ENCODE measurements at regions not wholly inside any gene's neighbourhood (a gene's known extent, or its start where the extent isn't known, plus 50 kb on each side); places are given as distances from the start of the nearest gene placed in this dataset.

DNA sequence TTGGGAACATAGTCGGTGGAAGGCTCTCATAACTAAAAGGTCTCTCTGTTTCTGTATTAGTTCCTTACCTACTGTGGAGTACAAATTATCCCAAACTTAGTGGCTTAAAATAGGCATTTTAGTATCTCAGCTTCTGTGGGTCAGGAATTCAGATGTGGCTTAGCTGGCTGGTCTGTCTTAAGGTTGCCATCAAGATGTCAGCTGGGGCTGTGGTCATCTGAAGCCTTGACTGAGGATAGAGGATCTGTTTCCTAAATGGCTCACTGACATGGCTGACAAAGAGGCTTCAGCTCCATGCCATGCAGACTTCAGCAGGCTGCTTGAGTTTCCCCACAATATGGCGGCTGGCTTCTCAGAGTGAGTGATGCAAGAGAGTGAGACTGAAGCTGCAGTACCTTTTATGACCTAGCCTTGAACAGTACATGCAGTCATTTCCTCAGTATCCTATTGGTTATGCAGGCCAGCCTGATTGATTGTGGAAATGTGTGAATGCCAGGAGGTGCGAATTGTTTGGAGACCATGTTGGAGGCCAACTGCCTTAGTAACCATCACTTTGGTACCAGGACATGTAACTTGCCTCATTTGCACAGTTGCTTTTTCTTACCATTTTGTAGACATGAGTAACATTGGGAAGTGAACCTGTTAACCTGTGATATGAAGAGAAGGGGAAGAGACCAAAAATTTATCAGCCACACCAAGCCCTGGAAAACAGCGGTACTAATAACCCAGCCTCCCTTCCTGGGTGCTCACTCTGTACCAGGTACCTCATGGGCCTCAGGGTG, 152.8 kb upstream of the IER5L start:
- Histone ChIP-seq H3K79me2 (ENCODE audit: low read length) (no peaks in the 10 kb centered on the region), H2AFZ (ENCODE audit: low read depth, low read length) (no peak overlapping the region), H3K4me1 (ENCODE audit: low read length) (peaks cover 5% of the 10 kb centered on the region), H3K4me2 (ENCODE audit: low read length) (no peak overlapping the region), H3K9ac (ENCODE audit: low read length) (no peak overlapping the region), H3K36me3 (replicated peaks; ENCODE audit: low read depth, low read length) (no peaks in the 10 kb centered on the region), H3K9me3 (ENCODE audit: insufficient read depth, low read length) (no peaks in the 10 kb centered on the region), H3K27me3 (ENCODE audit: low read depth, low read length) (no peaks in the 10 kb centered on the region), H4K20me1 (ENCODE audit: insufficient read depth, low read length) (no peaks in the 10 kb centered on the region), H3K27ac (ENCODE audit: low read length) (no peak overlapping the region), H3K4me3 (ENCODE audit: low read length) (no peak overlapping the region)
- no peak for TF ChIP-seq EZH2phosphoT487 (IDR thresholded peaks at IDR 0.05; ENCODE audit: low read depth)
- TF ChIP-seq, protein P1, sequence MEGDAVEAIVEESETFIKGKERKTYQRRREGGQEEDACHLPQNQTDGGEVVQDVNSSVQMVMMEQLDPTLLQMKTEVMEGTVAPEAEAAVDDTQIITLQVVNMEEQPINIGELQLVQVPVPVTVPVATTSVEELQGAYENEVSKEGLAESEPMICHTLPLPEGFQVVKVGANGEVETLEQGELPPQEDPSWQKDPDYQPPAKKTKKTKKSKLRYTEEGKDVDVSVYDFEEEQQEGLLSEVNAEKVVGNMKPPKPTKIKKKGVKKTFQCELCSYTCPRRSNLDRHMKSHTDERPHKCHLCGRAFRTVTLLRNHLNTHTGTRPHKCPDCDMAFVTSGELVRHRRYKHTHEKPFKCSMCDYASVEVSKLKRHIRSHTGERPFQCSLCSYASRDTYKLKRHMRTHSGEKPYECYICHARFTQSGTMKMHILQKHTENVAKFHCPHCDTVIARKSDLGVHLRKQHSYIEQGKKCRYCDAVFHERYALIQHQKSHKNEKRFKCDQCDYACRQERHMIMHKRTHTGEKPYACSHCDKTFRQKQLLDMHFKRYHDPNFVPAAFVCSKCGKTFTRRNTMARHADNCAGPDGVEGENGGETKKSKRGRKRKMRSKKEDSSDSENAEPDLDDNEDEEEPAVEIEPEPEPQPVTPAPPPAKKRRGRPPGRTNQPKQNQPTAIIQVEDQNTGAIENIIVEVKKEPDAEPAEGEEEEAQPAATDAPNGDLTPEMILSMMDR (IDR thresholded peaks at IDR 0.05; ENCODE audit: low read depth, low read length): no peak

DNA sequence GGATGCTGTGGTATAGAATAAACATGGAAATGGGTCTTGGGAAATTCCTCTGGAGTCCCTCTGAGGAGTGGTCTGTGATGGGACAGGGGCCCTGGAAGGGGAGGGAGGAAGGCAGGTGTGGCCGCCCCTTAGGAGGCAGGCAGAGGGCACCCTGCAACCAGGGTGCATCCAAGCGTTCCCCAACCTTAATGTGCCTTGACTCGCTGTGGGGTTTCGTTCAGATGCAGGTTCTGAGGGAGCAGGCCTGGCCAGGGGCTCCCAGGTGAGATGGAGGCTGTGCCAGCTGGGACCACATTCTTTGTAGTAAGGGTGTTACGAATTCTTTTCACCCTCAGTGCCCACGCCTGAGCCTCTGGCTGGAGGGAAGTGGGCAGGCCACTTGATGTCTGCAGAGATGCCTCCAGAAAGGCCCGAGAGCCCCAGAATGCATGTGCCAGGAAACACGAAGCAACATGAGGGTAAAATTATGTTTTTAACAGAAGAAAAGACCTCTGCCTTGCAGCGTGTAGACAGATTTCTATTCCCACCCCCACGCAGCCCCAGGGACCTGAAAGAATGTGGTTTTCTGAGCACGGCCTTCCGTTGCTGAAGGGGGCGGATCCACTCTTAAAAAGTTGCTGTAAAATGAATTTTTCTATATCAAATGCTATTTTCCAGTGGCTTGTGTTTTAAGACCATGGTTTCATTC, 150.4 kb upstream of the IER5L start:
- Histone ChIP-seq H3K9me3 (ENCODE audit: insufficient read depth, low read length) (no peaks in the 10 kb centered on the region), H3K4me1 (ENCODE audit: low read length) (peaks cover 5% of the 10 kb centered on the region)

DNA sequence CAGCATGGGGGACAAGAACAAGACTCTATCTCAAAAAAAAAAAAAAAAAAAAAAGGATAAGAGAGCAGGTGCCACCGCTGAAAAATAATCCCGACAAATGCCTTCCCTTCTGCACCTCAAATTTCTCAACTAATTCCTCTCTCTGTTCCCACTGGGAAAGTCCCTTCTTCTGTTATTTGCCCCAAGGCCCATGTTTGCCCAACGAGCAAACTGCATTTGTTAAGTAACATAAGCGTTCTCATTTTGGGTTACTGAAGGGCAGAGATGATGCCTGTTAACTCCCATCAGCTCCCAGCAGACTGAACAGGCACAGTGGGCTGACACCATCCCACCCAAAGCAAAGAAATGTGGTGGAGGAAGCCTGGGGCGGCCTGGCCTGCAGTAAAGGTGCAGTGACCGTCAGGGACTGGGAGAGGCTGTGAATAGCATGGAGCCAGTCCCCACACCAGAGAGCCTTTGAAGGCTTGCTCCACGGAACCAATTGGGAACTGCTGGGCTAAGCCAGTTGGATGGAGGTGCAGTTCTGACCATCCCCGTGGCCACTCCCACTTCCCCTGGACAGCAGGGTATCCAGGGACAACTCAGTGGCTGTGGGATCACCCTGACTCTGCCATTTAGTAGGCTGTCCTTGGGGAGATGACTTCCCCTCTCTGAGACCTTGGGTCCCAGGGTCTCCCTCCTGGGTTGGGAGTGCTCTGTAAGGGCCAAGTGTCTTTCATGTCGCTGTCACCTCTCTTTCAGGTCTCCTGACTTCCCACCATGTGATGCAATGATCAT, 149.7 kb upstream of the IER5L start:
- no peaks in the 10 kb centered on the region for H3K79me2 ChIP-seq (ENCODE audit: low read length)
- no peak overlapping the region for H3K4me2 ChIP-seq (ENCODE audit: low read length)
- H3K4me3 ChIP-seq (ENCODE audit: low read length): no peak overlapping the region
- no peak overlapping the region for H2AFZ ChIP-seq (ENCODE audit: low read depth, low read length)
- H3K27me3 ChIP-seq (ENCODE audit: low read depth, low read length): no peaks in the 10 kb centered on the region
- no peaks in the 10 kb centered on the region for H3K9me3 ChIP-seq (ENCODE audit: insufficient read depth, low read length)
- TF ChIP-seq, protein P1 (IDR thresholded peaks at IDR 0.05; ENCODE audit: low read depth, low read length): no peak
- TF ChIP-seq EZH2phosphoT487 (IDR thresholded peaks at IDR 0.05; ENCODE audit: low read depth): no peak
- no peaks in the 10 kb centered on the region for H4K20me1 ChIP-seq (ENCODE audit: insufficient read depth, low read length)
- no peak overlapping the region for H3K9ac ChIP-seq (ENCODE audit: low read length)
- H3K27ac ChIP-seq (ENCODE audit: low read length): no peak overlapping the region
- no peaks in the 10 kb centered on the region for H3K36me3 ChIP-seq (replicated peaks; ENCODE audit: low read depth, low read length)
- H3K4me1 ChIP-seq (ENCODE audit: low read length): peaks cover 5% of the 10 kb centered on the region

More for the DNA sequence above, 150.4 kb upstream of the IER5L start:
- Histone ChIP-seq H3K27me3 (ENCODE audit: low read depth, low read length) (no peaks in the 10 kb centered on the region), H3K79me2 (ENCODE audit: low read length) (no peaks in the 10 kb centered on the region), H2AFZ (ENCODE audit: low read depth, low read length) (no peak overlapping the region), H3K4me3 (ENCODE audit: low read length) (no peak overlapping the region), H3K27ac (ENCODE audit: low read length) (no peak overlapping the region), H3K9ac (ENCODE audit: low read length) (no peak overlapping the region), H3K36me3 (replicated peaks; ENCODE audit: low read depth, low read length) (no peaks in the 10 kb centered on the region), H4K20me1 (ENCODE audit: insufficient read depth, low read length) (no peaks in the 10 kb centered on the region), H3K4me2 (ENCODE audit: low read length) (no peak overlapping the region)
- TF ChIP-seq, protein P1 (IDR thresholded peaks at IDR 0.05; ENCODE audit: low read depth, low read length): no peak
- TF ChIP-seq EZH2phosphoT487 (IDR thresholded peaks at IDR 0.05; ENCODE audit: low read depth): no peak
